DMS153 (cell line): ENCODE measurements at regions not wholly inside any gene's neighbourhood (a gene's known extent, or its start where the extent isn't known, plus 50 kb on each side); places are given as distances from the start of the nearest gene placed in this dataset.

Experiments
- DNase-seq: peaks from one replicate; lab custom pipeline; 2025; lab: John Stamatoyannopoulos, UW

DNA sequence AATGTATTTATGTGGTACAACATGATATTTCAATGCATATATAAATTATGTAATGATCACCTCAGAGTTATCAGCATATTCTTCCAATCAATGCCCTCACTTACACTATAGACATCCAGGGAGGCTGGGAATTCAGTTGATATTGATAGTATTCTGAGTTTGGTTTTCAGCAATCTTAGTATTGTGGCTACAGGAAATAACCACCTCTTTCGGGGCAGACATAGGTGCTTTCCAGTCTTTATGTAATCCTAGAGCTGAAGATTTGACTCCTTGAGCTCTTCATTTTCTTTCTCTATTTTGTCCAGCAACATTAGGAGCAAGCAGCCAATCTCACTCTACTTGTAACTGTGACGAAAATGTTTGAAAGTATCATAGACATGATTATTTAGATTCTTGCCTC, 712.7 kb upstream of the KIRREL3 start:
- no peak for DNase-seq

DNA sequence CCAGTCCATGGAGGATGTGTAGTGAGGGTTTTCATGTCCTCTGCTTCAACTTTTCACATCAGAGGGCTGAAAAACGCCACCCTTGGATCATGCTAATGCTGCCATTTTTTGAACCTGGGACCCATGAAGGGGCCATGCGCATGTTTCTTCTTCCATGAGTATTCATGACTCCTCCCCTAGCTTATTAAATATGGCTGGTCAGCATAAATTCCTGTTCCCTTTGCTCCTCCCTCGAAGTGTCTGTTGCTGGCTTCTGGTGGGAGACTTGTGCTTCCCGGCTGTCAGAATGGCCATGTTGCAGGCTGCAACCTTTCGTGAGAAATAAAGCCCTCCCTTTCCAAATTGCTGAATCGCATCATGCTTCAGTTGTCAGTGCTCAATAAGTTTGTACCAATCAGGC, 711.2 kb upstream of the KIRREL3 start:
- no peak for DNase-seq

DNA sequence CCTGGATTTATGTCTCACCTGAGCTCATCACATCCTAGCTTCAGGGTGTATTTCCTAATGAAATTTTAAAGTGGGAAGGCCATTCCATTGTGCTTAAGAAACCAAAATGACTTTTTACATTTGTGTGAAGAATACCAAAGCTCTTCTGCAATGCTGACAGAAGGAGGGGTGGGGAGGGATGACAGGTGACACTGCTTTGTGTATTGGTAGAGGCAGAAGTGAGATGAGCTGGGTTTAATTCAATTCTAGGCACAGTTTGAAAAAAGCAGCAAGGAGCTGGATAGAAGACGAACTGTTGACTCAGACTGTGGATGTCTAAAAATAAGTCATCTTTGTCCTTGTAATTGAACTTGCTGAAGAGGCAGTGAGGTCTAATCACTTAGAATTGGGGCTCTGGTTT, 710.3 kb upstream of the KIRREL3 start:
- DNase-seq: no peak

DNA sequence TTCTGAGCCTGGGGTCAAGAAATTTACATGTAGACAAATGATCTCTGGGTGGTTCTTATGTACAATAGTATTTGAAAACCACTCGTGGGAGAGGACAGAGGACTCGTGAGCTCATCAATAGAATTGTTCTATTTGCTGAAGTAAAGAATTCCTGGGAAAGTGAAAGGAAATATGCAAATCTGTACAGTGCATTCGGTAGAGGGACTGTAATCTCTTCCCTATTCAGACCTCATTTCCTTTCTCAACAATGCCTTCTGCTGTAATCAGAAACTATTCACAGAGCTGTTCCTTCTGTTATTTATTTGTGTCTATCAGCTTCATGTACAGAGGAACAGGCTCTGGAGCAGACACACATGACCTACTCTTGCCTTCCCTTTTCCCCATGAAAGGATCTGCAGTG, 709.4 kb upstream of the KIRREL3 start:
- peak; percentile 14 for DNase-seq

DNA sequence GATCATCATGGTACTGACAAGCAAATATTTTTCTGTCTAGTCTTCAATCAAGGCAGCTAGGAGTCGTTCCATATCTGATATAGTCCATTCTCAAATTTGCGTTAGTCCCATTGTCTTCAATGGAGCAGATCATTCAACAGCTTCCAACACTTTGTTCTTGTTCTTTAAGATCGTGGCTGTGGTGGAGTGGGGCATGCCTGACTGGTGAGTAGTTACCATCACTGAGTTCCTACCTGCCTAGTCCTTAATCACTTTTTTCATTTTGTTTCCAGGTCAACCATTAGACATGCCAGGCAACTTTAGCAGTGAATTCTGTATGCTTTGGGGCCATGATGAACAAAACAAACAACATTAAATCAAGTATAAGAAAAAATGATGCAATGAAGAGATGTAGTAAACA, 693.1 kb upstream of the KIRREL3 start:
- no peak for DNase-seq

GRCh38 chr11:127683321-127683720, 682.8 kb upstream of the KIRREL3 start:
- DNase-seq: no peak

DNA sequence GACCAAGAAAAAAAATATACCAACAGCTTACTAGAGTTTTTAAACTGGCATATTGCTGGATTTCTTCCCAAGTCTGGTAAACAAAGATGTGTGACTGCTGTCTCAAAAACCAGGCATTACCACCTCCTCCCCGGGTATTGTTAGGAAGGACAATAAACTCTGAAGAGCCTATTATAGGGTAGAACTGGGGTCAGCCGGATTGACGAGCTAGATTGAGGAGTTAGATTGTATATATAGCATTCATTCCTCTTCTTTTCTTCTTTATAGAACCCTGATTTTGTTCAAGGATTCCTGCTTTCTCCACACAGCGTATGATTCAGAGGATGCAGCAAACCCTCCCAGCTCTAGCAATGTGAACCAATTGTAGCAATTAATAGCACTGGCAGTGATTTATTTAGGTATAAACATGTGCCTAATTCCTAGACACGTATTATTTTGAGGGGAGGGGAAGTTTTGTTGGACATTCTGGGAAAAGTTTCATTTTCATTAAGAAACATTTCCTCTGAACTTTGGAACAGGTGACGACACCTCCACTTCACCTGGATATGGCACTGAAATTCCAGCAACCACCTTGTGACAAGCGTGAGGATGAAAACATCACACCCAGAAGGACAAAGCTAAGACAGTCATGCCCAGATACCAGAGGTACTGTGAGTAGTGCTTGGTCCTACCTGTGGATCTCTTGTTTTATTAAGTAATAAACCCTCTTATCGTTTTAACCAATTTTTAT, 679.4 kb upstream of the KIRREL3 start:
- DNase-seq: no peak

GRCh38 chr11:127678631-127679030, 678.1 kb upstream of the KIRREL3 start:
- no peak for DNase-seq

- no peak for DNase-seq
These were observed 677.3 kb upstream of the KIRREL3 start for GRCh38 chr11:127677660-127678425.

- DNase-seq: no peak
These were observed 675.0 kb upstream of the KIRREL3 start for GRCh38 chr11:127675581-127675980.

DNA sequence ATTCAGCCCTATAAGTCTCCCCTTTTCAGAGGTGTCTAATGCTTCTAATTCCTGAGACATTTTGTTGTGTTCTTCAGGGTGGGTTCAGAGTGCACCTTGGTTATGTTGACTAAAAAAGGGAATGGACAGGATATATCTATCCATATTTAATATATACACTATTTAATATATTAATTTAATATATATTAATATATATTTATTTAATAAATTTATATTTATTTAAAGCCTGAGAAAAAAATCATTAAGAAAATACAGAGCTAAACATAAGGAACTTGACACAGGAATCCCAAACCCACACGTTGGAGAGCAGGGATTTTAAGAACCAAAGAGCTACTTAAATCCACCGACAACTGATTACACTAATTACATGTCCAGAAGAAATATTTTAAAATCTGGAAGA, 674.2 kb upstream of the KIRREL3 start:
- DNase-seq: no peak

GRCh38 chr11:127670374-127671119, 670.0 kb upstream of the KIRREL3 start:
- DNase-seq: no peak

GRCh38 chr11:127656116-127656836, 655.7 kb upstream of the KIRREL3 start:
- peak; percentile 37 for DNase-seq

- no peak for DNase-seq
These were observed 652.5 kb upstream of the KIRREL3 start for GRCh38 chr11:127653076-127653475.

- no peak for DNase-seq
These were observed 651.3 kb upstream of the KIRREL3 start for GRCh38 chr11:127651888-127652221.

- no peak for DNase-seq
These were observed 650.8 kb upstream of the KIRREL3 start for GRCh38 chr11:127651175-127651887.

GRCh38 chr11:127649958-127650357, 649.4 kb upstream of the KIRREL3 start:
- DNase-seq: no peak

DNA sequence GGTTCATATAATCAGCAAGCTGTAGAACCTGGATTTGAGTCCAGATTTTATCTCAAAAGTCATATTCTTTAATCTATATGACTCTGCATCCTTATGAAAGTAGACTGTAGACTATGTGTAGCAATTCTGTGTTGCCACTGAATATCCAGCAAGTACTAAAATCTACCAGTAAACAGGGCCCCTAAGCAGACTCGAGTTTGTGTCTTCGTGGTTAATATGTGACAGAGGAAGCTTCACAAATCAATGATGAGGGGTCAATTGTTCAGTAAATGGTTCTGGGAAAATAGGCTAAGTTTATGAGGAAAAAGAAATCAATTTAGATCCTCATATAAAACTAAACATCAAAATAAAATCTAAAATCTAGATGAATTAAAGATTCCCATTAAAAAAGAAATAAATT, 648.5 kb upstream of the KIRREL3 start:
- no peak for DNase-seq

GRCh38 chr11:127648583-127648982, 648.0 kb upstream of the KIRREL3 start:
- DNase-seq: no peak

GRCh38 chr11:127644366-127644765, 643.8 kb upstream of the KIRREL3 start:
- DNase-seq: no peak

GRCh38 chr11:127643268-127644058, 642.9 kb upstream of the KIRREL3 start:
- no peak for DNase-seq
